ENCODE measurements at regions not wholly inside any gene's neighbourhood (a gene's known extent, or its start where the extent isn't known, plus 50 kb on each side); places are given as distances from the start of the nearest gene placed in this dataset.

- TF ChIP-seq CTCF (IDR thresholded peaks at IDR 0.05) (no peak), EP300 (IDR thresholded peaks at IDR 0.05) (no peak), POLR2A (IDR thresholded peaks at IDR 0.05; ENCODE audit: low read depth) (no peak)
Measured at GRCh38 chr5:121596882-121597281, 254.8 kb upstream of the FTMT start.
